ENCODE measurements at regions not wholly inside any gene's neighbourhood (a gene's known extent, or its start where the extent isn't known, plus 50 kb on each side); places are given as distances from the start of the nearest gene placed in this dataset.

DNA sequence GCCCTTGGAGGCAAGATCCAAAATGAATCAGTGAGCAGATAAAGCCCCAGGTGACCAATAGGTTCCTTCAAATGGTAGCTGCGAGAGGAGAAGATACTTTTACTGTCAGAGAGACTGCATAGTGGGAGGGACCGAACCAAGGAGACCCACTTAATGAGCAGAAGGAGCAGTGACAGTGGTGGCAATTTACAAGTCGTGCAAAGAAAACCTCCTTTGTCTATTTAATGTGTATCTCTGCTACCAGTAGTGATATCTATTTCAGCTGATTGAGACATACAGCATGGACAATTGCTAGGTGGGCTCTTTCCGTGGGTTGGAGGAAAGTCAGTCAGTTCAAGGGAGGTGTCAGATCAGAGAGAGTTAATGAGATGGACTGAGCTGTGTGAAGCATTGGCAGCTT, 480.4 kb downstream of the GATA3 start:
- DNase-seq (no peak), ATAC-seq (no peak)

DNA sequence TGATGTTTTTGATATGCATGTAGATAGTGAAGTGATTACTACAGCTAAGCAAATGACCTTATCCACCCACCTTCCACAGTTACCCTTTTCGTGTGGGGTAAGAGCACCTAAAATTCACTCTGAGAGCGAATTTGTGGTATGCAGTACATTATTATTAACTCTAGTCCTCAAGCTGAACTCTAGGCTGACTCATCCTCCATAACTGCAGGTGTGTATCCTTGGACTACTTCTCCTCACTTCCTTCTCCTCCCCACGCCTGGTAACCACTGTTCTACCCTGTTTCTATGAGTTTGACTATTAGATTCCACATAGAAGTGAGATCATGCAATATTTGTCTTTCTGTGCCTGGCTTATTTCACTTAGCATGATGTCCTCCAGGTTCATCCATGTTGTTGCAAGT, 484.6 kb downstream of the GATA3 start:
- DNase-seq (no peak), ATAC-seq (no peak)

DNA sequence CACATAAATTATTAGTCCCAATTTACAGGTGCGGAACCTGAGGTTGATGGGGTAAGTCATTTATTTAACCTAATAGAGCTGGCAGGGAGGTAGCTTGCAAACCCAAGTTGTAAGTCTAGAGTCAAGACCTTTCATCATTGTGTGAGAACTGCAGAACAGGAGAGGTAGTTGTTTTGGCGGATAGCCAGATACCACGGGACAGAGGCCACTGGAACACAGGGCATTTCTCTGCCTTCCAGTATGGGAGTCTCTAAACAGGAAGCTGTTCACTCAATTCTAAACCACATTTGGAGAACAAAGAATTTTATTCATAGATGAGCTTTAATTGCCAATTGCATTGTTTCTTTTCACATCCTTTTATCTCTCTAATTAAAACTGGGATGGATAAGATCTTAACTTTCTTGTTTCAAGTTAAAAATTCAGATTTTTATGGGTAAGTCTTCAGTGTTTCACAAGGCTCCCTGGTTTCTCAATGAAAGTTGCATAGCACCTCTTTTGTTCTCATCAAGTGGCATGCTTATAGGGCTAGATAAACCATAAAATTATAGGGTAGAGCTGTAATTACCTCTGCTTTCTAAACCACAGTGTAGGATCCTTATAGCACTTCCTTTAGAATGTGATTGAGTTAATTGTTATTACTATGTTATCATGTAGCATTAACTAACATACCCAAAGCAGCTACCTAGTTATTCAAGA, 489.0 kb downstream of the GATA3 start:
- no peak for ATAC-seq

DNA sequence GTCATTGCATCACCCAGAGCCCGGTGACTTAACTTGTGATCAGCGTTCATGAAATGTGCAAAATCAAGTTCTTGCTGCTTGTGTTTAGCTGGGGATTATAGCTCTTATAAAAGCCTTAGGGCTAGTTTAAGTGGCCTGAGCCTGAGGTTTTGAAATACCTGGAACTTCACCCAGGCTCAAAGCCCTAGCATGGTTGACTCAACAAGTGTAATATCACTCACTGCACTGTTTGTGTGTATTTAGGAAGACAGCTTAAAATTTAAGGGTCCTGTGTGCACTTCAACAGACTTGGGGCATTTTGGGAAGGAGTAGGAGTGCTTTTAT, 489.5 kb downstream of the GATA3 start:
- DNase-seq, result no peak
- no peak for ATAC-seq

More for the DNA sequence above, 489.0 kb downstream of the GATA3 start:
- no peak for DNase-seq

DNA sequence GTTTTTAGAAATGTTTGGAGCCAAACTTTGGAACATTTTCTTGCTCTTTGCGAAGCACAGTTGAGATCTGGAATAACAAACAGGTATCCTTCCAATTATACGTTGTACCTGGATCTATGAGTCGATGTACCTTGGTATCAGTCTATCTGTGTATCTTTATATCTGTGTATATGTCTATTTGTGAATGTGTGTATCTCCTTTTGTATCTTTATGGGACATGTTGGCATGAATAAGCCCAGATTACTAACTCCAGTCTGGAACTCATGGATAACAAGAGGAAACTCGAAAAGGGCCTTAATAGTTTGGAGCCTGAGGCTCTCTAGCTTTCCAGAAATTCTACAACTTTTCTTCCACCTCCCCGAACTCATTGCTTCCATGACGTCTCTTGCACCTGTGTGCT, 490.0 kb downstream of the GATA3 start:
- ATAC-seq (no peak), DNase-seq (no peak)

DNA sequence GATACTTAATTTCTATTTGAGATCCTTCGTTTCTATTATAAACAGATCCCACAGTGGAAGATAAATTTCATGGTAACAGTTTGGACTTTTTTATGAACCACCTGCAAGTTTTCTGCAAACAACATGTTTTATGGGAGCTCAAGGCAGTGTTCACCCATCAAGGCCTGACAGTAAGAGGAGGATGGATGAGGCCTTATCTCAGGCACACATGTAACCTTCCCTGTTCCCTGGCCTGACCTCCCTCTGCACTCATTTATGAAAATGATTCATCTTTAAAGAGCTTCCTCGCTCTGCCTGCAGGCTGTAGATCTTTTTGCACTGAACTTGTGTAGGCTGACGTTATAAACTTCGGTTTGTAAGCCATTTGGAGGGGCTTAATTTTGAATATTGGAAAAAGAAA, 500.1 kb downstream of the GATA3 start:
- no peak for ATAC-seq
- DNase-seq, result no peak

DNA sequence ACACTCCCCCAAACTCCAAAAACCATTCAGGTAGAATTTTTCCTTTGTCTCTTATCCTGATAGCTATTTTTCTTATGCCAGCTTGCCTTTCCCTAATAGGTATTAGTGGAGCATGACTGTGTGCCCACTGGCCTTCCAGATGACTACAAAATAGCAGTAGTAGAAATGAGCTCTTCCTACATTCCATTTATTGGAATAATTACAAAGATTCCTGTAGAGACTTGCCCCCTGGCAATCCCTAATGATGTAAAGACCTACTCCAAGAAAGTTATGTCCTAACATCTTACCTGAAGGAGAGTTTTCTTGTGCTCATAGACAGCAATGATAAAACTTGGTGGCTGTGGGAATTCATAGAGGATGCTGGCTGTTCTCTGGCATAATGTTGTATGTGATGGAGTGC, 501.8 kb downstream of the GATA3 start:
- no peak for ATAC-seq
- DNase-seq, result no peak

DNA sequence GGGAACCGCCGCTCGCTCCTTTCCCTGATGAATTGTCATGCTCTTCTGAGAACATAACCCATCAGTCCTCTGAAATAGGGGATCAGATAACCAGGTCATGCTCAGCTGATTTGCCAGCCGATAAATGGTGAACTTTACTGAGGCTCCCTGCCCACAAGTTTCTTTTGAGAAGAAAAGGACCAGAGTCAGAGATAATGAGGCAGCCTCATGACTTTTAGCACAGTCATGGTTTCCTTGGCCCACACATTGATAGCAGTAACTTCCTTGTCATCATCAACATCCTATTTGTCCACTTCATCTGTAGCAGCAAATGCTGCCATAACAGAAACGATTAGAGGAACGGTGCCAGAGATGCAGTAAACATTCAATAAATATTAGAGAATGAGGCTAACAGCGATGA, 509.0 kb downstream of the GATA3 start:
- DNase-seq (no peak), ATAC-seq (no peak)

DNA sequence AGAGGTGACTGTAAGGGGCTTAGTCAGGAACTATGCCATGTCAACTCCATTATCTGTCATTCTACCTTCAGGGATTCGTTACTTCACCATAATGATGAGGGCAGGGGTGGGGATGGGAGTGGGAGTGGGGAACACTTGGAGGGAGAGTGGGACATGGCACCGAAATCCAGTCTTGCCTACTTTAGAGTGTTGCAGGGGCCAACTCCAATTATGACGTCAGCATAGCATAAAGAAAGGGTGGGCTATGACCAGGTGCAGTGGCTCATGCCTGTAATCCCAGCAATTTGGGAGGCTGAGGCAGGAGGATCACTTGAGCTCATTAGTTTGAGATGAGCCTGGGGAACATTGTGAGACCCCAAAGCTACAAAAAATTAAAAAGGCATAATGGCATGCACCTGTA, 512.2 kb downstream of the GATA3 start:
- DNase-seq, result no peak
- ATAC-seq, result no peak

DNA sequence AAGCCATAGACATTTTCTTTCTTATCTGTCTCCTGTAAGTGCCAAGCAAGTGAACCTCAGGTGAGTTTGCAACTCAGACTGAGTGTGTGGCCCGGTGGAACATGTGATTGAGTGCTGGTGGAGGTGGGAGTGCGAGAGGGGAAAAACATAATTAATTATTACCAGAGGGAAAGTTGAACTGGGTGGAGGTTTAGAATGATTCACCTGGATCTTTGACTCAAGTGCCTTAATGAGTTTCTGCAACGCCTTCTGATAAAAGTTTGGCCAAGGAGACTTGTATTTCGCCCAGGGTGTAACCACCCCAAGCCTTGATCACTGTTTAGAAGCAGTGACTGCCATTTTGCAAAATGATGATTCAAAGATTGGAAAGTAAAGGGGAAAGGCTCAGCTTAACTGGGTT, 513.9 kb downstream of the GATA3 start:
- ATAC-seq (peak; percentile 73), DNase-seq (no peak)

DNA sequence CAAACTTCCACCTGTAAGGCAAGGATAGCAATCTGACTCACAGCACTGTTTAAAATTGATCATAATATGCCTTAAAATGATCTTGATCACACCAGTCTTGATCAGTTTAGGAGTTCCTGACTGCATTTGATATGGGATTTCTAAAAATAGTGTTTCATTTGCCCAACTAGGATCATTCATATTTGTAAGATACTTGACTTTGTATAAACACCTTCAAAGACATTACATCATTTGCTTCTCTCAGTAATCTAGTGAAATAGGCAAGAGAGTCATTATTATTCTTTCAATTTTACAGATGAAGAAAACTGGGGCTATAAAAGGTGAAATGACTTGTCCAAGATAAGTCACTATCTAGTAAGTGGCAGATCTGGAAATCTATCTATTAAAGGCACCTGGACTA, 521.1 kb downstream of the GATA3 start:
- ATAC-seq (no peak), DNase-seq (no peak)

DNA sequence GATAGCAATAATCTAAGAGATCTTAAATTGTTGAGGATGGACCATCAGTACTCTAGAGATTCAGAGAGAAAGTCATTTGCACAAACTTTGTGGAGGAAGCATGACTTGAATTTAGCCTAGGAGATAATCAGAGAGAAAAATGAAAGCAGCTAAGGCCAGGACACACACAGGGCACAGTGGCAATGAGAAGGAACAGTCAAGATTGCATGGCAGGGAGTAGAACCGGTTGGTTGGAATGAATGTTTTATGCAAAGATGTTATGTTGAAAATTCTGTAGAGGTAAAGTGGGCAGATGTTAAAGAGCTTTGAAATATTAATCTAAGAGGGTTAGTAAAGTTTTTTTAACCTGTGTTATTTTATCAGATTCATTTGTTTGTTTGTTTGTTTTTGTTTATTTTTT, 521.8 kb downstream of the GATA3 start:
- ATAC-seq (no peak), DNase-seq (no peak)

DNA sequence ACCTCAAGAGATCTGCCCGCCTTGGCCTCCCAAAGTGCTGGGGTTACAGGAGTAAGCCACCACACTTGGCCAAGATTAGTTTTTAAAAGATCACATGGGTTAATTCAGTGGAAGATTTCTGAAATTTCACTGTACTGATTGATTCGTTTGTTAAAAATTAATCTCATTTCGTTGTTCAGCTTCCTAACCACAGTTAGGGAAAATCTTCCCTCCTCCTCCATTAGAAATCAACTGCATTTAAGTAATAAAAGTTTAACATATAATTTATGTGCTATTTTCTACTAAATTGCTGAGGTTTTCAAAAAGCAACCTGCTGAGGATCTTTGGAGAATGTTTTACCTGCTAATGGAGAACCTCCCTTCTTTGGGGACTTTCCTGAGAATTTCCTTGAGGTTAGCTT, 522.4 kb downstream of the GATA3 start:
- ATAC-seq, result no peak
- no peak for DNase-seq

DNA sequence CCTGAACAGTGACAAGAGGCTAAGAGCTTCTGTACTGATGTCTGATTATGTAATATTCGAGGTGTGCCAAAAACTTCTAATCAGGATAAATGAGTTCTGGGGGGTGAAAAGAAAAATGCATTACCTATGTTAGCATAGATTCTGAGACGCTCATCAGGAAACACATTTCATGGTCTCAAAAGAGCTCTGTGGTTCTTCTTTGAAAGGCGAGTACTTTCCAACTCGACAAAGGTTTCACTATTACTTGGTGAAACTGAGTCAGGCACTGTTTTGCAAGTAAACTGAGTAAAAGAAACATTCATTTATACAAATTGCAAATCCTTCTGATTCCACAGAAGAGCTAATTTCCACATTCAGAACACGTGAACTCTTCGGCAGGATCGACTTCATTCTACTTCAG, 523.2 kb downstream of the GATA3 start:
- DNase-seq, result no peak
- peak; percentile 75 for ATAC-seq

DNA sequence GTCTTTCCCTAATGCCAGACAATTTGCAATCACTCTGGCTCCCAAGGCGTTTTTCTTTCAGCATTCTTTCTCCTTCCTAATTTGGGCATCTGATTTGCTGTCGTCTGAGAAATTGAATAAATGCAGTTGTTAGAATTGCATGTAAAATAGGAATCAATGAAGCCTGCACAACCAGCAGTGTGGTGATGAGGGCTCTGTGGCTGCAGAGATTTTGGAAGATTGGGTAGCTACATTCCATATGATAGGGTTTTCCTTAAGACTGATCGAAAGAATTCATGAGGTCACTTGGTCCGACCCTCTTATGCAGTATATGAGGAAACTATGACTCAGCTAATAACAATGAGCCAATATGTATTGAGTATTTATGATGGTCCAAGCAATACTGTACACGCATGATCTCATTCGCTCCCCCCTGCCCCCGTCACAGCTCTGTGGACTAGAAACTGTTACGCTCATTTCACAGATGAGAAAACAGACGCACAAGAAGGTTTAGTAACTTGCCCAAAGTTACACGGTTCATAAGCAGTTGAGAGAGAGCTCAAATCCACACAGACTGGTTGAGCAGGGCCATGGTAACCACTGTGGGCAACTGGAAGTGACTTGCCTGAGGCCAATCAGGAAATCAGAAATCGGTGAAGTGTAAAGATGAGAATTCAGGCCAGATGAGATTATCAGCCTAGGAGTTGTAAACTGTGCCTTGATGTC, 527.2 kb downstream of the GATA3 start:
- ATAC-seq (no peak), DNase-seq (no peak)

DNA sequence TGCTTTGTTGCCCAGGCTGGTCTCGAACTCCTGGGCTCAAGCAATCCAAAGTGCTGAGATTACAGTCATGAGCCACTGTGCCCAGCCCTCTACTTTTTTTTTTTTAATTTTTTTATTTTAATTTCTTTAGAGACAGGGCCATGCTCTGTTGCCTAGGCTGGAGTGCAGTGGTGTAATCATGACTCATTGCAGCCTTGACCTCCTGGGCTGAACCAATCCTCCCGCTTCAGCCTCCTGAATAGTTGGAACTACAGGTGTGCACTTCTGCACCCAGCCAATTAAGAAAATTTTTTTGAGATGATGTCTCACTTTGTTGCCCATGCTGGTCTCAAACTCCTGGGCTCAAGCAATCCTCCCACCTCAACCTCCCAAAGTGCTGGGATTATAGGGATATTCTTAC, 528.6 kb downstream of the GATA3 start:
- DNase-seq (no peak), ATAC-seq (no peak)

DNA sequence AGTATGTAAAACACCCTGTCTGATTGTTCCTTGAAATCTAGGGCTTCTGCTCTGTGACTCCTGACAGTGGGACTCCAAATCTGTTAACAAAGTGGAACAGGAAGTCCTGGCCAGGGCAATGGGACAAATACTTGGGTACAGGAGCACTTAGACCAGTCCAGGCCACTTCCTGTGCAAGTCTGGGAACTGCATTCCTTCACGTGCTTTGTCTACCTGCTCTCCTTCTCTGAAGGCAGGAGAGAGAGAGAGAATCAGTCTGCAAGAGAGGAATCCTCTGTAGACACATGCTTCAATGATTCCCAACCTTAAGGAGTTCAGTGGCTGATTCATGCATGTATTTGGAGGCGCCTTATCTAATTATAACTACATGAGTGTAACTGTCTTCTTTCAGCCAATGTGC, 530.2 kb downstream of the GATA3 start:
- DNase-seq, result no peak
- no peak for ATAC-seq

DNA sequence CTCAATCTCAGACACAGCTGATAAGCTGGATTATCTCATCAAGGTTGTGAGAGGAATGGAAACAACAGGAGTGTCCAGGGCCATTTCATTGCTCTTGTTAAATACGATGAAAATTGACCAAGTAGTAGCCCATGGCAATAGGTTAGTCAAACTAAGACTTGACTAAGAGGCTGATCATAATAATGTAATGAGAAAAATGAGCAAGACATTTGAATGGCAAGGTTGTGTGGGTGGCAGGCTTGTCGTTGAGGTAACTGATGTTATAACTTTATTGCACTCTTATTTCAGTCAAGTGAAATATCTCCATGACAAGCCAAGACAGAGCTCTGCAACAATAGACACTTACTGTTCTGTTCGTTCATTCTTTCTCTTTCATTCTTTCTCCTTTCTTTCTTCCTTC, 532.0 kb downstream of the GATA3 start:
- peak; percentile 72 for ATAC-seq

DNA sequence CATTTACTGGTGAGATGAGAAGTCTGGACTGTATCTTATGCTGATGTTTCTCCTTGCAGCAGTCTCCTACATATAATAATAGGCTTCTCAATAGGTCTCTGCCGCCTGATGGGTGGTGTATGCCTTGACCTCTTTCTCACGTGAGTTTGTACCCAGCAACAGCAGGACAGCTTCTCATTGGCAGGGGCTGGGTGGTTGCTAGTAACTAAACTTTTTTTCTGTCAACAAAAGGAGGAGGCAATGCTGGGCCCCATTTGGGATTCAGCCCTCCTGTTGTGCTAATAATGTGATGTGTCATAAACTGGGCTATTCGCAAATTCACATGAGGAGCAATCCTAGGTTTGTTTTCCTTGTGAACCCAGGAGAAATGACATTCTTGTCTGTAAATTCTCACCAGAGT, 533.6 kb downstream of the GATA3 start:
- ATAC-seq (no peak), DNase-seq (no peak)

More for the DNA sequence above, 532.0 kb downstream of the GATA3 start:
- DNase-seq, result no peak

DNA sequence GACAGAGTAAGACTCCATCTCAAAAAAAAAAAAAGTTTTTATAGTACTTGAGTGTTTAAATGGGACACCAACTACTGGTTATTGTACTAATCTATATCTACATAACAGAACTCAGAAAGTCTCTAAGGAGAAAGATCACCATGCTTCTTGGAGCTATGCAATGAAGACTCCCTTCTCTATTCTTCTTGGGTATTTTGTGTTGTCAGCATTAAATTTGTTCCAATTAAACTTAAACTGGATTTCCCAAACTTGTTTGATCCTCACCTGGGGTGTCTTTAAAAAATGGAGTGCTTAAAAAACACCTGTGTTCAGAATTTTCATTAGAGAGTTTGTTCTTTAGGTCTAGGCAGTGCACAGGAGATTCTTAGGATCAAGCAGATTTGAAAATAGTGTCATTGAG, 536.0 kb downstream of the GATA3 start:
- ATAC-seq (no peak), DNase-seq (no peak)

DNA sequence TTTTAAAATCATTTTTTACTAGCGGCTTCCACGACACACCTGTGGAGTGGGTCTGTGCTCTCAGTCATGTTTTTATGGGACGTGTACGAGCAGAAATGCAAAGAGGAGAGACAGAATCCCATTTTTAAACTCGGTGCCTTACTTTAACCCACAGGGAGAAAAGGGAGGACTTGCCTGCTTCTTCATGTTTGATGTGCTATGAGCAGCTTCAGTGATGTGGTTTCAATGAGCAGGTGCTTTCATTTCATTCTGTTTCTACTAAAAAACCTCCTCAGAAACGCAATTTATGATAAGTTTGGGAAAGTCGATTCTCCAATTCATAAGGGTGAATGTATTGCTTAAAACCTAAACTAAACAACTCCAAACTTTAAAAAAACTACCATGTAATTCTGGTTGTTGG, 537.2 kb downstream of the GATA3 start:
- ATAC-seq (no peak), DNase-seq (no peak)

DNA sequence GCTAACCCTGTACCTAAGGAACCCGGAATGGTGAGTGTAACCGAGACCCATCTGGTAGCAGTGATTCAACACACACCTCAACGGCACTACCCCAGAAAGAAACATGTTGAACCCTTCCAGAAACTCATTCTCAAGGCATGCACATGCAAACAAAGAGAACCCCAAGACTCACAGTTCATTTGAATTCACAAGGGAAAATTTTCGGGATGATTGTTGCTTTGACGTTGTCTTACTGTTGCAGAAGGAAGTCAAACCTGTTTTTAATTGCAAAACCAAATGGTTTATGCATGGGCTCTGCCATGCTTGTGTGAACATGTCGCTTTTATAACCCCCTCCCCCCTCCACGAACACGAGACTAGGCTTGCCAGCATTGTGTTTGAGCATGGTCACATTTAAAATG, 539.7 kb downstream of the GATA3 start:
- no peak for ATAC-seq

DNA sequence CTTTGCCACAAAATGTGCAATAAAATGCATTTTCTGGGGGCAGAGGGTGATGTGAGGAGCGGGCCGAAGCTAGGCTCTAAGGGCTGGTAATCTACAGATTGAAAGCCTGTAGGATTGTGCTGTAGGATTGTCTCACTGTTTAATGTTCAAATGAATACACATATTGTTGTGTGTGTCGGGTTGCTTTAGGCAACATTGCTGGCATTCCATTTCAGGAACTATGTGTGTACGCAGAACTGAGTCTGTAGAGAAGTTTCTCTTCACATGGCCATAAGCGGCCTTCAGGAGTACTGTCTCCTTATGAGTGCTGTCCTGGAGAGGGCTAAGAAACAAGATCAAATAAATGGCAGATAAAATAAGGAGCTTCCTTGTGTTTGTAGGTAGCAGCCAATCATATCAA, 540.2 kb downstream of the GATA3 start:
- ATAC-seq, result no peak
- DNase-seq, result no peak

More for the DNA sequence above, 539.7 kb downstream of the GATA3 start:
- DNase-seq, result no peak

DNA sequence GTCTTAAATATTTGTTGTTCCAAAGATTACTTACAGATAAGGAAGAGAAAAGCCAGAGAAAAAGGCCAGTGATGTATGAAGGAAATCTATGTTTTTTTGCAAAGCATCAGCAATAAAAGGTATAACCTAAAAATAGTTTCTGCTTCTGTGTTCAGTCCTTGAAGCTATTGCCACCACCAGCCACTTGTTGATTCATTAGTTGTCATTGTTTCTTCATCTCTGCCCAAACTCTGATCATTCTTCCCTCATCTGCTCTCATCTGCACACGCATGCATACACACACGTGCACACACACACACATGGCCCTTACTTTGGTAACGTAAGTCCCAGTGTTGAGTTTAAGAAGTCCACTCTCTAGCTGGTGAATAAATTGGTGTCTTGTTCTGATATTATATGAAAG, 540.7 kb downstream of the GATA3 start:
- no peak for ATAC-seq
- DNase-seq, result no peak

Measured in stimulated activated naive CD8-positive, alpha-beta T cell treated with anti-CD3 and anti-CD28 coated beads, Interleukin-15, Interleukin-2, amounts not matched to agents 100 U/mL and 50 U/mL, for 24 hours (primary cell).